Gastroesophageal sphincter (tissue), 3 donors: ENCODE measurements at regions not wholly inside any gene's neighbourhood (a gene's known extent, or its start where the extent isn't known, plus 50 kb on each side); places are given as distances from the start of the nearest gene placed in this dataset.
"Not testable (repeated sequence)": the region's sequence is repeated elsewhere in the genome, so short reads cannot be mapped to it uniquely, and the experiment has no call there.

Experiments
- CTCF ChIP-seq, 4 experiments: fragments of 200-600 bp in 2 of 4; fragments of 450-650 bp in 2 of 4; sonication (generic) in 1 of 4; IDR thresholded peaks; one replicate each; pipeline ENCODE4 v1.5.1; 2017 to 2019; ENCODE audit warnings: antibody characterized with exemption in 4 of 4, mild to moderate bottlenecking in 2 of 4, moderate library complexity in 2 of 4
- EP300 ChIP-seq: sonication (generic); formaldehyde crosslinking; IDR thresholded peaks from one replicate; pipeline ENCODE4 v1.6.1; 2017; ENCODE audit warnings: antibody characterized with exemption, mild to moderate bottlenecking
- POLR2A ChIP-seq, 2 donors: fragments of 450-650 bp; IDR thresholded peaks; one replicate each; pipeline ENCODE4 v1.6.1; 2017; ENCODE audit warnings: antibody characterized with exemption in 2 of 2, mild to moderate bottlenecking in 2 of 2, moderate library complexity in 1 of 2
- POLR2AphosphoS5 ChIP-seq: sonication (generic); formaldehyde crosslinking; IDR thresholded peaks from one replicate; pipeline ENCODE4 v1.6.1; 2017; ENCODE audit warnings: antibody characterized with exemption

GRCh38 chr5:40338434-40338833, 341.3 kb upstream of the PTGER4 start:
- not testable (repeated sequence) for TF ChIP-seq CTCF (IDR thresholded peaks at IDR 0.05); EP300; POLR2AphosphoS5; POLR2A (IDR thresholded peaks at IDR 0.05)
